ELR (cell line): ENCODE measurements at regions not wholly inside any gene's neighbourhood (a gene's known extent, or its start where the extent isn't known, plus 50 kb on each side); places are given as distances from the start of the nearest gene placed in this dataset.
"Not testable (repeated sequence)": the region's sequence is repeated elsewhere in the genome, so short reads cannot be mapped to it uniquely, and the experiment has no call there.

ENCODE experiments used
- DNase-seq: peaks from one replicate; pipeline ENCODE4 v3.0.0-alpha.2; 2015; ENCODE audit warnings: low read depth

- DNase-seq = no peak
Observed at GRCh38 chr7:115210552-115210951, 288.7 kb downstream of the MDFIC start.

DNA sequence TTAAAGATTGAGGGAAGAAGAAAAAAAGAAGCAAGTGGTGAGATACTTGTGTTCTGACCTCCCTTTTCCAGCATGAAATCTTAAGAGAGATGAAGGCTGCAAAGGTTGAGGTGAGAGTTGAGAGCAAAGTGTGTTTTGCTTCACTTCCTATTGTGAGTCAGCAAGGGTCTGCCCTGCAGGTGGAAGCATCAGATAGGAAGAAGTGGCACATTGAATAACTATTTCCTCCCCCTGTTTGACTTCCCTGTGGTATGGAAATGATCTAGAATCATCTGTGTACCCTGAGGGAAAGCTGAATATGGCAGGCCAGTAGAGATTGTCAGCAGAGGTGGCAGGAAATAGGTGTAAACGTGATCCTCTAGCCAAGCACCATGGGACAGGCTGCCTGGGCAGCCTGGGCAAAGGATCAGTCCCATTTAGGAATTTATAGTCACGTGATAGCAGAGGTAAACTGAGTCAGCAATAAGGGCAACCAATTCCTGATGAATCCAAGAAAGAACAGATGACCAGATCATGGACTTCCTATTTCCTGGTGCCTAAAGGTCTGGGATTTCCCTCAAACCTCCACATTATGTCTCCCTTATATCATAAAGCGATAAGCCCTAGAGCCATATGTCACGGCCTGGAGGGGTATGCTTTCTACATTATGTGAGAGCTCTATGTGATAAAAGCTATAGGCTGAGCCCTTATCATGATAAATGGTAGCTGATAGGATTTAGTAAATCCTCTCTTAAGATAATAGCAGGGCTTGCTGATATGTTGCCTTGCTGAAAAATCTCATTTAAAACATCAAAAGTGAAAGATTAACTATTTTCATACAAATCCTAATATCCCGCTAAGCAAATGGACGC, 287.0 kb downstream of the MDFIC start:
- no peak for DNase-seq

DNA sequence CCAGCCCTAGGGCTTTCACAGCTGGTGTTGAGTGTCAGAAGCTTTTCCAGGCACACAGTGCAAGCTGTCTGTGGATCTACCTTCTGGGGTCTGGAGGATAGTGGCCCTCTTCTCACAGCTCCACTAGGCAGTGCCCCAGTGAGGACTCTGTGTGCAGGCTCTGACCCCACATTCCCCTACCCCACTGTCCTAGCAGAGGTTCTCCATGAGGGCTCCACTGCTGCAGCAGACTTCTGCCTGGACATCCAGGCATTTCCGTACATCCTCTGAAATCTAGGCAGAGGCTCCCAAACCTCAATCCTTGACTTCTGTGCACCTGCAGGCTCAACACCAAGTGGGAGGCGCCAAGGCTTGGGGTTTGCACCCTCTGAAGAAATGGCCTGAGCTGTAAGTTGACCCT, 284.5 kb downstream of the MDFIC start:
- DNase-seq = not testable (repeated sequence)

DNA sequence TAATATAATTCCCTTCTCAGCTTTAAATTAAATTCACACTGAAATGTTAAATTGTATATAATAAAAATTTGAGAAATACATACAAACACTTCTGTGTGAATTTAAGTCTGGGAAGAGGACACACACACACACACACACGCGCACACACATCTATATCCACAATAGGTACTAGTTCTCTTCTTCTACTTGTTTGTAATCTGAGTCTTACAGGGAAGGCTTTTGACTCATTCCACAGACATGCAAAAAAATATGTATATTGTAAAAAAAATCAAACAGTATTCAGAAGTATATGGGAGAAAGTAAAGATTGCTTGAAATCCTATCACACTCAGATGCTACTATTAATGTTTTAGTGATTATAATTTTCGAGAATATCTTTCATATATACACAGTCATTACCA, 276.2 kb downstream of the MDFIC start:
- peak; percentile 6 for DNase-seq

- DNase-seq = no peak
Observed at GRCh38 chr7:115195208-115195607, 273.3 kb downstream of the MDFIC start.

DNA sequence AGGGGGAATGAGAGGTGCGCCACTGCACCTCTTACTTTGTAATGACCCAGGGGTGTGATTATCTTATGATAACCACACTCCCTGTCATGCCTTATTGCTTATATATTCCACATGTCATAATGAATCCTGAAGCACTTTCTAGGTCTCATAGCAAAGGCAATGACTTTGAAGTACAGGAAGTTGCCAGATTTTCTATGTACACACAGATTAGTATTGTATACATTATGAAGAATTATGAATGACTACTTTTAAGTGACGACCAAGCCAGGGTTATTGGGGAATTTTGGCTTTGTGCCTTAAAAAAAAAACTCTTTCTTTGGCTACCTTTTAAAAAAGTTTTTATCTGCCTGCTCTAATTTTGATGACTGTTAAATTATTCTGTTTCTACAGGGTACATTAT, 269.6 kb downstream of the MDFIC start:
- DNase-seq = no peak

- DNase-seq = no peak
Observed at GRCh38 chr7:115183431-115184057, 261.6 kb downstream of the MDFIC start.

GRCh38 chr7:115178835-115179234, 256.9 kb downstream of the MDFIC start:
- no peak for DNase-seq

DNA sequence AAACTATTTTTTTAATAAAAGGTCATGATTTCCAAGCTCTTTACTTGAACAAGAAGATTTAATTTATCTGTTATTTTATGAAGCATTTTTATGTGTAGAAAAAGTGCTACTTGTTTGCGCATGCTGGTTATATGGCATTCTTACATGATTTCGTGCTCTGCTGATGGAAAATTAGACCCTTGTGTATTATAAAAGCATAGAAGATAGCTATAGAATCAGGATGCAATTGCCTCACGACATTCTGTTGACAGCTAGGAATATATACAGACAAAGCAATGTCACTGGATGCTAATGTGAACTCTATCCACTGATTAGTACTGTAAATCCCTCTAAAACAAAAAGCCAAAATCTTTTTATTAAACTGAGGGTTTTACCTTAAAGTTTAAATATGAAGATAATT, 255.9 kb downstream of the MDFIC start:
- DNase-seq = no peak

DNA sequence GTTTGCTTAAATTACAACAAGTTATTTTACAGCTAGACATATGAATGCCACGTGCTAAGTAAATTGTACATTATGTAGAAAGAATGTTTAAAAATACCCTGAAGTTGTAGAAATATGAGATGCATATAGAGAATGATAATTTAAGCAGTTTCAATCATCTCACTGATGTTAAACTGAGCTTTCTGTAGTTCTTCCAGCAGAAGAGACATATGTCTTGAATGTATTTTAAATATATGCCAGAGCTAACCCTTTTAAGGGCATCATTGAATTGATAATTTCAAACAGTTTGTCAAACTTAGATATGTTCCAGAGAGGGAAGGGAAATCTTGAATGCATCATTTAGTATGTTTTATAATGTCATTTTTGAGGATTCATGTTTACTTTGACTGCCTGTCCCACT, 255.2 kb downstream of the MDFIC start:
- DNase-seq = no peak

DNA sequence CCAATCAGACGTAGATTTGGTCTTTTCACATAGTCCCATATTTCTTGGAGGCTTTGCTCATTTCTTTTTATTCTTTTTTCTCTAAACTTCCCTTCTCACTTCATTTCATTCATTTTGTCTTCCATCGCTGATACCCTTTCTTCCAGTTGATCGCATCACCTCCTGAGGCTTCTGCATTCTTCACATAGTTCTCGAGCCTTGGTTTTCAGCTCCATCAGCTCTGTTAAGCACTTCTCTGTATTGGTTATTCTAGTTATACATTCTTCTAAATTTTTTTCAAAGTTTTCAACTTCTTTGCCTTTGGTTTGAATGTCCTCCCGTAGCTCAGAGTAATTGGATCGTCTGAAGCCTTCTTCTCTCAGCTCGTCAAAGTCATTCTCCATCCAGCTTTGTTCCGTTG, 250.5 kb downstream of the MDFIC start:
- DNase-seq = not testable (repeated sequence)

GRCh38 chr7:115153769-115154477, 232.0 kb downstream of the MDFIC start:
- DNase-seq = no peak

DNA sequence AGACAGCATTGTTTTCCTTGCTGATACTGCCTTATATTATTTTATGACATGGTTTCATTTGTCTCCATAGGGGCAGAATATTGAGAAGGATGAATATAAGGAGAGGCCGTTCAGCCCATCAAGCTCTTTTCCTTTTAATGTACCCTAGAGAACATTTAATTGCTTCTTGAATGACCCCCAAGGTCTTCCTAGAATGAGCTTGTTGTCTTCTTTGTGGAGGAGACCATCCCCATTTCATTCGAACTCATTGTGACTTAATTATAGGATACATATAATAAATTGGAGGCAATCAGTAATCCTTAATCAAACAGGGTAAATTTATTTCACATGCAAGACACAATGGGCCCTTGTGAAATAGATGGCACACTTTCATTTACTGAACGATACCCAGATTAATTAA, 231.3 kb downstream of the MDFIC start:
- no peak for DNase-seq

GRCh38 chr7:115146148-115146547, 224.3 kb downstream of the MDFIC start:
- no peak for DNase-seq

DNA sequence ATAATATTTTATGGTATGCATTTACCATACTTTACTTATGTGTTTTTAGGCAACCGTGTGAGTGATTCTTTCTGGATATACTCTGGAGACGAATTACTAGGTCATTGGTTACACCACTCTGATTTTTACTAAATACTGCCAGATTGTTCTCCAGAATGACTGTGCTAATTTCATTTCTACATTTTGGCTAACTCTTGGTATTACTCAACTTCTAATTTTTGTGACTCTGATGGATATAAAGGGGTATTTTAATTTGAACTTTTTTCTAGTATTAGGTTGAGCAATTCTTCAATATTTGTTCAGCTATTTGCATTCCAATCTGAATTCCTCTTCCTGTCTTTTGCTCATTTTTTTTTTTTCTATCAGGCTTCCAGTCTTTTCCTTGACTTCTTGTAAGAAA, 223.6 kb downstream of the MDFIC start:
- no peak for DNase-seq

DNA sequence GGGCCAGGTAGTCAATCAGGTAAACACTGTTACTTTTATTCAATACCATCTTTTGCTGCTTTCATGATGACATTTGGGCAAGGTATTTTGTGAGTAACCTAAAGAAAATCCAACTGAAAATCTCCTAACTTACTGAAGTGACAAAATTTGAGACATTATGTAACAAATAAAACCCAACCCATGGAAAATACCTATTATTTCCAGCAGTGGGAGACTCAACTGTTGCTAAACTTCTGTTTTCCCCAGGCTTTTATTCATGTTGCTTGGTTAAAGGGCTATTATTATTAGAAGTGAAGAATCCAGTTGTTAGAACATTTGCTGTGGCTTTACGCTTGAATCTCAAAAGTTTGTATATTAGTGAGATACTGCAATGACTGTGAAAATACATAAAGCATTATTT, 215.9 kb downstream of the MDFIC start:
- no peak for DNase-seq

GRCh38 chr7:115136796-115137443, 215.0 kb downstream of the MDFIC start:
- DNase-seq = no peak

GRCh38 chr7:115135769-115136410, 214.0 kb downstream of the MDFIC start:
- DNase-seq = no peak

GRCh38 chr7:115135146-115135545, 213.3 kb downstream of the MDFIC start:
- DNase-seq = no peak

- DNase-seq = no peak
Observed at GRCh38 chr7:115133248-115133647, 211.4 kb downstream of the MDFIC start.

DNA sequence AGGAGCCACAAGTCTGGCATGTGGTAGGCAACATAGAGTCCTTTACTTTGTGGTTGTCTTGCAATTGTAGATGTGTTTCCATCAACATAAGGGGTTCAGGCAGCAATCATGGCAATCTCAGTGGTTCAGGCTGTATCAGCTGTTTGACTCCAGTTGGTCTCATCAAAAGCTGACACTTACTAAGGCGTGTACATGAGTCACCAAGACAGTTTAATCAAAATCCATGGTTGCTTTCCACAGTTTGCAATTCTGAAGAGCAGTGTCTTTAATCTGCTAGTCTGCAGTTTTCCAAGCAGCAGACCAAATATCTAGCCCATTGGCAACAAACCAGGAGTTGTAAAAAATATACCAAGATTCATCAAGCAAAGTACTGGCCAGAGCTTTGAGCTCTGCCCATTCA, 210.2 kb downstream of the MDFIC start:
- no peak for DNase-seq

- DNase-seq = no peak
Observed at GRCh38 chr7:115128154-115128553, 206.3 kb downstream of the MDFIC start.
